Transverse colon (tissue), 3 donors: ENCODE measurements at regions not wholly inside any gene's neighbourhood (a gene's known extent, or its start where the extent isn't known, plus 50 kb on each side); places are given as distances from the start of the nearest gene placed in this dataset.

Experiments
- EP300 ChIP-seq: sonication (generic); formaldehyde crosslinking; IDR thresholded peaks from one replicate; pipeline ENCODE4 v1.6.1; 2017; ENCODE audit warnings: antibody characterized with exemption, low read depth
- POLR2A ChIP-seq: fragments of 450-650 bp; IDR thresholded peaks from one replicate; pipeline ENCODE4 v1.6.1; 2016; ENCODE audit warnings: antibody characterized with exemption, mild to moderate bottlenecking, moderate library complexity
- TF ChIP-seq, protein P1 (sequence below), 5 experiments: fragments of 200-600 bp in 3 of 5; fragments of 450-650 bp in 2 of 5; sonication (generic) in 3 of 5; IDR thresholded peaks; 1 replicate in 2 of 5; 2 replicates in 3 of 5; pipeline ENCODE4 v1.5.1; 2016 to 2017; ENCODE audit warnings: antibody characterized with exemption in 5 of 5, inconsistent platforms in 3 of 5, mild to moderate bottlenecking in 2 of 5, moderate library complexity in 1 of 5

DNA sequence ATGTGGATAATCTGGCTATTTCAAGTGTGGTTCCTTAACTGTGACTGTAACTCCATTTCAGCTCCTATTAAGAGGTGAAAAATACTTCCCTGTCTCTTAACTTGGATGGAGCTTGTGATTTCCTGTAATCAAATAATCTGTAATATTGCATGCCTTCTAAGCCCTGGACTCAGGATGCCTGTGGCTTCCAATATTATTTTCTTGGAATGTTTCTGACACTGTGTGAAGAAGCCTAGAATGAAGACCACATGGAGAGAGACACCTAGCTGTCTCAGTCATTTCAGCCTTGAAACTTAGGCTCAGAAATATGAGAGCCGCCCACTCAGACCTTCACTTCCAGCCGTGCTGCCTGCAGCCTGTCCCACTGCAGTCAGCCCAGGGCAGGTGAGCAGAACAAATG is 544.3 kb downstream of the TRIML1 start:
- TF ChIP-seq, protein P1, sequence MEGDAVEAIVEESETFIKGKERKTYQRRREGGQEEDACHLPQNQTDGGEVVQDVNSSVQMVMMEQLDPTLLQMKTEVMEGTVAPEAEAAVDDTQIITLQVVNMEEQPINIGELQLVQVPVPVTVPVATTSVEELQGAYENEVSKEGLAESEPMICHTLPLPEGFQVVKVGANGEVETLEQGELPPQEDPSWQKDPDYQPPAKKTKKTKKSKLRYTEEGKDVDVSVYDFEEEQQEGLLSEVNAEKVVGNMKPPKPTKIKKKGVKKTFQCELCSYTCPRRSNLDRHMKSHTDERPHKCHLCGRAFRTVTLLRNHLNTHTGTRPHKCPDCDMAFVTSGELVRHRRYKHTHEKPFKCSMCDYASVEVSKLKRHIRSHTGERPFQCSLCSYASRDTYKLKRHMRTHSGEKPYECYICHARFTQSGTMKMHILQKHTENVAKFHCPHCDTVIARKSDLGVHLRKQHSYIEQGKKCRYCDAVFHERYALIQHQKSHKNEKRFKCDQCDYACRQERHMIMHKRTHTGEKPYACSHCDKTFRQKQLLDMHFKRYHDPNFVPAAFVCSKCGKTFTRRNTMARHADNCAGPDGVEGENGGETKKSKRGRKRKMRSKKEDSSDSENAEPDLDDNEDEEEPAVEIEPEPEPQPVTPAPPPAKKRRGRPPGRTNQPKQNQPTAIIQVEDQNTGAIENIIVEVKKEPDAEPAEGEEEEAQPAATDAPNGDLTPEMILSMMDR (IDR thresholded peaks at IDR 0.05): no peak
- TF ChIP-seq EP300: no peak
- TF ChIP-seq POLR2A: no peak
